ENCODE measurements at regions not wholly inside any gene's neighbourhood (a gene's known extent, or its start where the extent isn't known, plus 50 kb on each side); places are given as distances from the start of the nearest gene placed in this dataset.
A peak's percentile ranks its signal among the peaks of the same experiment; 100 is the strongest.

DNA sequence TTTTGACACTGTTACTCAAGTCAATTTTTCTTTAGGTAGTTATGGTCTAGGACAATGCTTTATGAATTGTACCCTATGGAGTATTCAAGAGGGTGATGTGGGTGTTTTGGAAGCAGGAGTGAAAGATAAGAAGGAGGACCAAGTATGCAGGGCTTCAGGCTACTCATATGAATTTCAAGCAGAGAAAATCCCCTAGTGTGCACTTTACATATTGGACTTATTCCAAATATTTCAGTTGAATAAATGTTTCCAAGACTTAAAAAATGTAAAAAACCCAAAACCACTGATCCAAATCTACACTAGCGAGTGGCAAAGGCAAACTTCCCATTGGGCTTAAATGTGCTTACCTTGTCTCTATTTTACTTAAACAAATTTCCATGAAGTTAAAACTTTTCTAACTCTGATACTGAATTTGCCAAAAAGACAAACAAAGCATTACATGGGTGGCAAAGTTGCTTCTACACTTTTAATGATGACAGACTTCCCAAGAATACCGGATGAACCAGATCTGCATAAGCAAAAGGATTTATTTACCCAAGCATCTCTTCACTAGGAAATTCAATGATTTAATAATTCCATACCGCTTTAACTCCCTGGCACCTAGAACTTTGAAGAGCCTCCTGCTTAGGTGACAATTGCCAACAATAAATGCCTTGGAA lies 1233.5 kb upstream of the NXPH2 start:
- intact Hi-C loops (cut with DNase I; ENCODE audit: low total_unique reads), result no loop called here
- 88% methylated on average over 3 of the region's 3 CpGs for WGBS, 2 donors

DNA sequence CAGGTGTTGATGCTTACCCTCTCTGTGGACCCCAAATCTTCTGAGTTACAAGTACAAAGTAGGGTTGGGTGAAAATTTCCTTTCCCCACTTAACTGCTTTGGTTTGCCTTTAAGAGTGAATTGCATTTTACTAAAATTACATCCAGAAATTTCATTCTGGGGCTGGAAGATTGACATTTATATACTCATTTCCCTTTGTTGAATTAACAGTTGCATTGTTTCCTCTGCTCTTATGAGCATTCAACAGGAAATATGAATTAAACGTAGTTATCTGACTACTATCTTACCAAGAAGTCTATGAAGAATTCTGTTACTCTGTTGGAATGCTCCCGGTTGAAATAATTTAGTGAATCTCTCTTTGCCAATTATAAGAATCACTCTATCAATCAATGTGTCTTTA lies 1231.1 kb upstream of the NXPH2 start:
- no peak overlapping the region for H3K4me3 ChIP-seq
- no peak for DNase-seq
- intact Hi-C loops (cut with DNase I; ENCODE audit: low total_unique reads), result no loop called here
- no peaks in the 10 kb centered on the region for H3K36me3 ChIP-seq (ENCODE audit: low read depth, missing control alignments)
- TF ChIP-seq, protein P1, sequence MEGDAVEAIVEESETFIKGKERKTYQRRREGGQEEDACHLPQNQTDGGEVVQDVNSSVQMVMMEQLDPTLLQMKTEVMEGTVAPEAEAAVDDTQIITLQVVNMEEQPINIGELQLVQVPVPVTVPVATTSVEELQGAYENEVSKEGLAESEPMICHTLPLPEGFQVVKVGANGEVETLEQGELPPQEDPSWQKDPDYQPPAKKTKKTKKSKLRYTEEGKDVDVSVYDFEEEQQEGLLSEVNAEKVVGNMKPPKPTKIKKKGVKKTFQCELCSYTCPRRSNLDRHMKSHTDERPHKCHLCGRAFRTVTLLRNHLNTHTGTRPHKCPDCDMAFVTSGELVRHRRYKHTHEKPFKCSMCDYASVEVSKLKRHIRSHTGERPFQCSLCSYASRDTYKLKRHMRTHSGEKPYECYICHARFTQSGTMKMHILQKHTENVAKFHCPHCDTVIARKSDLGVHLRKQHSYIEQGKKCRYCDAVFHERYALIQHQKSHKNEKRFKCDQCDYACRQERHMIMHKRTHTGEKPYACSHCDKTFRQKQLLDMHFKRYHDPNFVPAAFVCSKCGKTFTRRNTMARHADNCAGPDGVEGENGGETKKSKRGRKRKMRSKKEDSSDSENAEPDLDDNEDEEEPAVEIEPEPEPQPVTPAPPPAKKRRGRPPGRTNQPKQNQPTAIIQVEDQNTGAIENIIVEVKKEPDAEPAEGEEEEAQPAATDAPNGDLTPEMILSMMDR (IDR thresholded peaks at IDR 0.05), result no peak
- TF ChIP-seq POLR2A (IDR thresholded peaks at IDR 0.05), result no peak
- H3K27ac ChIP-seq, result no peak overlapping the region
- H3K27me3 ChIP-seq, result no peaks in the 10 kb centered on the region
- H3K9me3 ChIP-seq, result no peaks in the 10 kb centered on the region
- 65 to 74% methylated on average over 2 of the region's 2 CpGs for WGBS, 2 donors
- no peaks in the 10 kb centered on the region for H3K4me1 ChIP-seq

More for the DNA sequence above, 1233.5 kb upstream of the NXPH2 start:
- Histone ChIP-seq H3K4me1 (no peaks in the 10 kb centered on the region), H3K9me3 (no peaks in the 10 kb centered on the region), H3K4me3 (no peak overlapping the region), H3K27me3 (no peaks in the 10 kb centered on the region), H3K36me3 (ENCODE audit: low read depth, missing control alignments) (no peaks in the 10 kb centered on the region), H3K27ac (no peak overlapping the region)
- no peak for TF ChIP-seq POLR2A (IDR thresholded peaks at IDR 0.05)
- TF ChIP-seq, protein P1 (IDR thresholded peaks at IDR 0.05), result no peak
- no peak for DNase-seq

DNA sequence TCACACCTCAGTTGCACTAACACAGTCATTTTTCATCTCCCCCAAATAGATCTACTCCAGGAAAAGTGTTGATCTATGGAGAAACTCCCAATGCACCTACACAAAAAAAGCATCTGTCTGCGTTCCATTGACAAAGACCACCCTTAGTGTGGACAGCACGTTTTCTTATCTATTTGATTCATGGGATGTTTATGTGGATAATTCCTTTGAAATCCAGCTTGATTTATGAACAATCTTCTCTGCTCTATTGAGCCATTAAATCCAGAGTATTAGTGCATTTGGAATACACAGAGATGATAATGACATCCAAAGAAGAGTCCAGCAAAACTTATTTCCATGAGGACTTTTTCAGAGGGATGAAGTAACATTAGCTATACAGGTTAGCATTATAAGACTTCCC lies 1221.9 kb upstream of the NXPH2 start:
- no peak for TF ChIP-seq POLR2A (IDR thresholded peaks at IDR 0.05)
- TF ChIP-seq, protein P1 (IDR thresholded peaks at IDR 0.05), result no peak
- Histone ChIP-seq H3K4me1 (no peaks in the 10 kb centered on the region), H3K36me3 (ENCODE audit: low read depth, missing control alignments) (no peaks in the 10 kb centered on the region), H3K4me3 (no peak overlapping the region), H3K27ac (no peak overlapping the region), H3K9me3 (no peaks in the 10 kb centered on the region), H3K27me3 (no peaks in the 10 kb centered on the region)
- intact Hi-C loops (cut with DNase I; ENCODE audit: low total_unique reads), result no loop called here
- no peak for DNase-seq
- 52 to 53% methylated on average over 2 of the region's 2 CpGs for WGBS, 2 donors

DNA sequence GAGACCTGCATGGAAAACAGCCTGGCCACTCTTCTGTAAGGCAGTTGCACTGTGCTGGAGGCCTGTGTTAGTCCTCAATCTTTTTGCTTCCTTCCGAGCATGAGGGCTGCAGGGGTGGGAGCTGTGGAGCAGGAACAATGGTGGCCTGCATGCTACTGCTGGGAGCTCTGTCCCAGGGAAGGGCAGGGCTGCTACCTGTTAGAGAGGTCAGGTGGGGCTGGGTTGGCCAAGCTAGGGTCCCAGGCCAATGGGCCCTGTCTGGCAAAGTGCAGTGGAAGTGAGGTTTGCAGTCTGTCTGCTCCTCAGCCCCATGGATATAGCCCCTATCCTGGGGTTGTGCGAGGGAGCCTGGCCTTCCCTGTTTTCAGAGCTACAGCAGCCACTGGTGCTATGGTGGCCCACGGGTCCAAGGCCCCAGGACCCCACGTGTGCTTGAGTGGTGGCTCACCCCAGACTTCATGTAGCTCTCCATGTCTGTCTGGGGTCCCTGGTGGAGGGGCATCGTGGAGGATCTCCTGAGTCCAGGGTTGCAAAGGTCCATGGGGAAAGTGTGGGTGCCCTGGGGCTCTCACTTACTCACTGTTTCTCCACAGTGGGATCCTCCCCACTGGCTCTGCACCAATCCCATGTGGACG lies 1212.6 kb upstream of the NXPH2 start:
- intact Hi-C loops (cut with DNase I; ENCODE audit: low total_unique reads), result no loop called here
- no peaks in the 10 kb centered on the region for H3K36me3 ChIP-seq (ENCODE audit: low read depth, missing control alignments)
- H3K27ac ChIP-seq, result no peak overlapping the region
- no peaks in the 10 kb centered on the region for H3K9me3 ChIP-seq
- no peak for DNase-seq
- H3K4me3 ChIP-seq, result no peak overlapping the region
- no peaks in the 10 kb centered on the region for H3K27me3 ChIP-seq
- 45 to 75% methylated on average over 1 to 6 of the region's 6 CpGs for WGBS, 2 donors
- TF ChIP-seq POLR2A (IDR thresholded peaks at IDR 0.05), result no peak
- TF ChIP-seq, protein P1 (IDR thresholded peaks at IDR 0.05), result no peak
- no peaks in the 10 kb centered on the region for H3K4me1 ChIP-seq

DNA sequence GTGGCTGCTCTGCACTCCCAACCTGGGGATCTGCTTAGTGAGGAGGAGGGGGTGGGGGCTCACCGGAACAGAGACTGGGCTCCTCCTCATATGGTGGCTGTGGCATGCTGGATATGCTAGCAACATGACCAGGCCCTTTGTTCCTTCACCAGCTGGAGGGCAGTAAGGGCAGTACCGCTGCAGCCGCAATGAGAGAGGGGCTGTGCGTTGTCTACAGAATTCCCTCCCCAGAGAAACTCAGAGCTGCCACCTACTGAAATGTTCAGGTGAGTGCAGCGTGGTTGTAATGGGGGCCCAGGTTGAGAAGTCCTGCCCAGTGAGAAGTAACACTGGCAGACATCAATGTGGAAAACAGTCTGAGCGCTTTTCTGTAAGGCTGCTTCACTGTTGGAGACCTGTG lies 1211.9 kb upstream of the NXPH2 start:
- TF ChIP-seq, protein P1 (IDR thresholded peaks at IDR 0.05), result no peak
- TF ChIP-seq POLR2A (IDR thresholded peaks at IDR 0.05), result no peak
- no peak overlapping the region for H3K27ac ChIP-seq
- H3K36me3 ChIP-seq (ENCODE audit: low read depth, missing control alignments), result no peaks in the 10 kb centered on the region
- no peak for DNase-seq
- no peaks in the 10 kb centered on the region for H3K4me1 ChIP-seq
- H3K9me3 ChIP-seq, result no peaks in the 10 kb centered on the region
- WGBS, 2 donors, result 67 to 97% methylated on average over 4 to 6 of the region's 6 CpGs
- peak overlapping the region in 1 of 2 donors; percentile 50 for H3K4me3 ChIP-seq
- intact Hi-C loops (cut with DNase I; ENCODE audit: low total_unique reads), result no loop called here
- H3K27me3 ChIP-seq, result no peaks in the 10 kb centered on the region

Measured in testis (tissue), 2 donors.